NOMO-1 treated with dmso at 0.1 percent for 144 hours (cell line): ENCODE measurements at regions not wholly inside any gene's neighbourhood (a gene's known extent, or its start where the extent isn't known, plus 50 kb on each side); places are given as distances from the start of the nearest gene placed in this dataset.

ENCODE experiments used
- DNase-seq: peaks from one replicate; lab custom pipeline; 2025; ENCODE audit not compliant: unreplicated experiment; lab: John Stamatoyannopoulos, UW

DNA sequence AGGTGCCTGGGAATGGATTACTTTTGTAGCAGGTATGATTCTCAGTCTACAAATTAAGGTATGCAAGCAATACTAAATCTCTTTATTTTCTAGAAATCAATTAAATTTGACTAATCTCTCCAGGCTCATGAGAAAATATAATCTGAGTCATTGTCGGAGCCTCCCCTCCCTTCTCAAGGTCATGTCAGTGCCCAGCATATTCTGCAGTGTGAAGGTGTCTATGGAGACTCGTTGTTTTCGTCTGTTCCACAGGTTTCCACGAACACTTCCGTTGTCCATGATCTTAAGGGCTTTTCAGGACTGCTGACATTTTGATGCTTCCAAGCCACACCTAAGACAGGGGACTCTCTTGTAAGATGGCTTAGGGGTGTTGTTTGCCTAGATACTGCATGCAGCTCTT is 56.6 kb upstream of the SCOC start:
- DNase-seq, result no peak

DNA sequence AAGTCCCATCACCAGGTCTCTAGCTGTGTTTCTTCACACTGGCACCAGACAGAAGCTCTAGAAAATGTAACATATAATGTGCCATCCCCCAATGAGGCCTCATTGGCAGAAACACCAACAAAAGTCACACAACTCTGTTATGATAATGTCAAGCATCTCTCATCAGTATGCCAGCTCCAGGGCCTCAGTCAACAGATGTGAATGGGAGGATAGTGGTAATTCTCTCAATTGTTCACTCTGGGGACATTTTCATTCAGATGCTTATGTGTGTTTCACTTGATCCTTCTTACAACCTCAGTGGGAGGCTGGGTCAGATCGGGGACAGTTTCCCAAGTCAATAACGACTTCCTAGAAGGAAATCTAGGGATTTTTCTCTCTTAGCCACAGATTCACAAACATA is 57.5 kb upstream of the SCOC start:
- no peak for DNase-seq

DNA sequence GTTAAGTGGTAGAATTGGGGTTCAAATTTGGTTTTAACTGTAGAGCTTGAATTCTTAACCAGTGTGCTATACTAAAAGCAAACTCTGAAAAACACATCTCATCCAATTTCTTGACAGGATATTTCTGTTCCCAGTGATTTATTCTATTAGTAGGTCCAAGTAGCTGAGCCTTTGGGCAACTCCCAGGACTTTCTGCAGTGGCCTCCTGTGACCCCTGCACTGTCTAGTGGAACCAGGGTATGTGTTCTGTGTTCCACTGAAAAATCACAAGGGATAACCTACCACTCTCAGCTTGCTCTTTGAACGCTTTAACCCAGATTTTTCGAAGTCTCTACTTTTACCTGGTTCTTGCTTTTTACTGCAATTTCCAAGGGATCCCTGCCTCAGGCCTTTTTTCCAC is 58.0 kb upstream of the SCOC start:
- DNase-seq, result no peak

DNA sequence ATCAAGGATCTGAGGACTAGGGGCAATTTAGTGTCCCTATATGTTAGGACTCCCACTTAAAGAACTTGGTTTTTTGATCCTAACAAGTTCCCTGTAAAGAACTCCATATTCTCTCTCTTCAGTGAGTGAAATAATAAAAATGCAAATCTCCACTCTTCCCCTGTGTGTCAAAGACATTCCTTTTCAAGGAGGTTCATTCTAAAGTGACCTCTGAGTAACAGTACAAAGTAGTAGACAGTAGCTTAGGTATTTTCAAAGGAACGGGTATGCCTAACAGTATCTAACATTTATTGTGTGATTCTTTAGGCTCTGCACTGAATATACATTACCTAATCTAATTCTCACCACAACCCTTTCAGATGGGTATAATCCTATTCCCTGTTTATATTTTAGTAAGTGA is 58.4 kb upstream of the SCOC start:
- no peak for DNase-seq

DNA sequence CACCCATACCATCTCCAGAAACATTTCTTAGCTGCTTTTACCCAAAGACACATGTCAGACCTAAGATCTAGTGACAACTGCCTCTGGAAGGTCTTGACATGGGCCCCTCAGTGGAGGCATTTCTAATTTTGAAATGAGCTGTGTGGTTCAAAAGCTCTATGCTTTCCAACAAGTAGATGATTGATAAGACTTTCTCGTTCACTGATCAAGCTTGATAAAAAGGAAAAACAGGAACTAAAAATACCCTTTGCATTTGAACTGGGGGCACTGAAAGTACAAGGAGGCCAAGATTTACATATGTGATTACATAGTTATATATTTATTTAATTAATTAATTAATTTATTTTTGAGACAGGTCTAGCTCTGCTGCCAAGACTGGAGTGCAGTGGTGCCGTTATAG is 61.3 kb upstream of the SCOC start:
- no peak for DNase-seq

DNA sequence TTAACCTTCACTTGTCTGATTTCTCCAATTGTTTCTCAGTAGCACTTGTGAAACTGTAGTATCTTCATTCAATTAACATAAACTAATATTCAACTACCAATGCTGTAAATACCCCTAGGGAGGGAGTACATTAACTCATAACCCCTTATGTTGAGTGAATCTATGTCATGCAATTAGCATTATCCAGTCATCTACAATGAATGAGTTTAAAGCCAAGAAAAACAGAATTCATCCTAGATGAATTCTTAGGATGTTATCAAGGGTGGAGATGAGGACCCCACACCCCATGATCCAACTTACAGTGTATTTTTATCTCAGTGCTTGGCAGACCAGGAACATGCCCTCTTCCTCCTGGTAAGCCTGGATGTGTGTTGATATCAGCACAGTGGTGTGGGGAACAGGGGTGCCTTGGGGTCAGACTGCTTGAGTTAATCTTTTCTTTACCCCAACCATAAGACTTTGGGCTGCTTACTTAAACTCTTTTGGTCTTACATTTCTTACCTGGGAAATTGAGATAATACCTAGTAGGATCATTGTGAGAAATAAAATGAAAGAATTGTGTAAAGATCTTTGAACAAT is 62.1 kb upstream of the SCOC start:
- DNase-seq, result no peak

DNA sequence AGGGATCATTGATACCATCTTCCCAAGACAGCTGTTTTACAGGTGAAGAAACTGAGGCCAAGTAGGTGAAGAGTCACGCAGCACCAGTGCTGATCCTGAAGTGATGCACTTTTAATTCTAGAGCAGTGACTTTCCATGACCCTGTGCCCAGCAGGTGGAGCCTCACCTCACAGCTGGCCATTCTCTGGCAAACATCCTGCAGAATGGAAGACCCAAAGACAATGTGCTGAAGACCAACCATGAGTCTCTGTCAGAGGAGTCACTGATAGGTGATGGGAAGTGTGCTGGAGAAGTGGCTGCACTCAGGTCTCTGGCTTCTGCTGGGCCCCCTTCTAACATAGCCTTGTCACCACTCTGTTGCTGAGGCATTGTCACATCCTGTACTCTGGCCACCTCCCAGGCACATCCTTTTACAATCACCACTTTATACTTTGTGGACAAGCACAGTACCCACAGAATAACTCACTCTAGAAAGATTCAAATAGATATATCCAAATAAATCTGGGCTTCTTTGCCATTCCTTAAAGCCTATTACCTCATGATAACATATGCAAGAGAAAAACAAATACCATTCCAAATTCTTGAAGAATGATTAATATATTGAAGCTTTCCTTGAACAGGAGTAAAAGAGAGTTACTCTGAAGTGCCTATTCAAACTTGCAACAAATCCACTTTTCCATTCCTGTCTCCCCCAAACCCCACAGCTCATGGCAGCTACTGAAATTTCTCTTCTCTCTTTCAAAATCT is 64.1 kb upstream of the SCOC start:
- no peak for DNase-seq

DNA sequence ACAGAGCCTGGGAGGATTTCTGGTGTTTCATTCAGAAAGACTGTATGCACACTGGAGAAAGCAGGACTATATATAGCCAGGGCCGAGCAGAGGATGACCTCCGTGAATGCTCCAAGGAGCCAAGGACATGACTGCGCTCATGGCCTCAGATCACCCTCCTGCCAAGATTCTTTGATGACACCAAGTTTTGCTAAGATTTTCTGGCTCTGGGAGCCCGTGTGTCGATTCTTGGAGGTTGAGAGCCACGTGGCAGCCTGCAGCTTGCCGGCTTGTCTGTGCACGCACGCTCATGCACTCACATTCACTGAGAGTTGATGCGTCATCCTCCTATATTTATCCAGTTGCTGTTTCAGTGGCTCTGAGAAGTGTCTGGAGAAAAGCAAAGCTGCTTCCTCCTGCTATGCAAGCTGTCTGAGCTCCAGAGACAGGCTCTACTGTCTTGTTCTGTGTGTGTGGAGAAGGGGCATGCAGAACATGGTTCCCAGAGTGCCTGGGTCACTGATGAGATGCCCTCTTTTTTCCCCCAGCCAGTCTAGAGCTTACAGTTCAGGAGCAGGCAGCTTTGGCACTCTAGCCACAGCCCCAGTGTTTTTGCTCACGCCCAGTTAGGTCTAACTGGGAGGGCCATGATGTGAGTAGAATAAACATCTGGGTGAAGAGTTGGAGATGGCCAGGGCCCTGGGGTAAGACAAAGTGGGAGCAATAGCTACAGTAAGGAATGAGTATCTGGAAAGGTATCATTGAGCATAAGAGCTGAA is 64.9 kb upstream of the SCOC start:
- DNase-seq, result peak; percentile 74

DNA sequence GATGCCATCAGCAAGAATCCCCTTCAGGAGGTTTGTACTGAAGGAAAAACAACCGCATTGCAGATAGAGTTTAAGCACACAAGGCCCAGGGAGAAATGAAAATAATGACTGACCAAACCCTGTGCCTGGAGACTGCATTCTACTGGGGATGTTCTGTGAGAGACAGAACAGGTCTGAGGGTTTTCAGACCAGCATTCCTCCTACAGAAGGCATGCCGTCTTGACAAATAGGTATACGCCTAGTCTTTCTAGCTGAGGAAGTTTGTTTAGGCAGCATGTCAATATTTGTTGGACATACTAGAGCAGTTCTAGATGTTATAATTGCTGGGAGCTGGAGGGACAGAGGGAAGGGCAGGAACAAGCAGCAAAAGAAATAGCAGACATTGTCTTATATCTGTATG is 68.4 kb upstream of the SCOC start:
- no peak for DNase-seq

DNA sequence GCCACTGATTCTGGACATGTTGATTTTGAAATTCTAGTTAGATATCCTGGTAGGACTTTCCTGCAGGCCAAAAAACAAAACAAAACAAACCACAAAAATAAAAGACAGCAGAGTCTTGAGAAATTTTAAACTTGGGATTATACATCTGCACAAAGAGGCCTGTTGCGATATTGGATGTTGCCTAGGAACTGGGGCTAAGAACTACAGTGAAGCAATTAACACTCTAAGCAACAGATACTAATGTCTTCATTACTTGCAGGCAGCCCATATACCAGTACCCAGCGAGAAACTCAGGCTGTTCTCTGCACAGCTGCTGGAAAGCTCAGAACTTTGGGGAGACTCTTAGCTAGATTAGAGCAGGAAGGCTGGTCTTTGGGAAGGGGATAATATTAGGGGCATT is 69.1 kb upstream of the SCOC start:
- DNase-seq, result no peak

DNA sequence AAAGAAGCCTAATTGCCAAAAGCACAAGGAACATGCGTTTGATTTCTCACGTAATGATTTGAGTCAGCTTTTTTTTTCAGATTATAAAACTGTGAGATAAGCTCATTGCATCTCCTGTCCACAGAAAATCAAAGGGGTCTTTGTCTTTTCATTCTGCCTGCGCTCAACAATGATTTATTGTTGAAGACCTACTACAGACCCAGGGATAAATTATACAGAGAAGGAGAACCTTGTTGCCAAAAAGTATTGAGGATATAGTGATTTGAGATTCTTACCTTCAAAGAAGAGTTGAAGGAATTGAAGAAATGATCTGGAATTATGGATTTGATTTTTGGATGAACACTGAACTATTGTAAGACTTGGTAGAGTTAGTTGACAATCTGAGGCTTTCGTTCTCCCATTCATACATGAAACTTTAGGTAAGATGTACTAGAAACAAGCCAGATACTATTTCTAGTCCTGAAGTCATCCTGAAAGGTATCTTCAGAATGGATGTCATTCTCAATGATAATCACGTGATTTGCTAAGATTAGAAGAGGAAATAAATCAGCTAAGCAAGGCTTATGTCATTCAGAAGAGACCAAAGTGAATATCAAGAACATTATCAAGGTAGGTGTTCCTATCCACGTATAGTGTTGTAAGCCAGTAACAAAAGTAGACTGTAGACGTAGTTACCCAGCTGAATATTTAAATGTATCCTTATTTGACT is 71.1 kb upstream of the SCOC start:
- no peak for DNase-seq

DNA sequence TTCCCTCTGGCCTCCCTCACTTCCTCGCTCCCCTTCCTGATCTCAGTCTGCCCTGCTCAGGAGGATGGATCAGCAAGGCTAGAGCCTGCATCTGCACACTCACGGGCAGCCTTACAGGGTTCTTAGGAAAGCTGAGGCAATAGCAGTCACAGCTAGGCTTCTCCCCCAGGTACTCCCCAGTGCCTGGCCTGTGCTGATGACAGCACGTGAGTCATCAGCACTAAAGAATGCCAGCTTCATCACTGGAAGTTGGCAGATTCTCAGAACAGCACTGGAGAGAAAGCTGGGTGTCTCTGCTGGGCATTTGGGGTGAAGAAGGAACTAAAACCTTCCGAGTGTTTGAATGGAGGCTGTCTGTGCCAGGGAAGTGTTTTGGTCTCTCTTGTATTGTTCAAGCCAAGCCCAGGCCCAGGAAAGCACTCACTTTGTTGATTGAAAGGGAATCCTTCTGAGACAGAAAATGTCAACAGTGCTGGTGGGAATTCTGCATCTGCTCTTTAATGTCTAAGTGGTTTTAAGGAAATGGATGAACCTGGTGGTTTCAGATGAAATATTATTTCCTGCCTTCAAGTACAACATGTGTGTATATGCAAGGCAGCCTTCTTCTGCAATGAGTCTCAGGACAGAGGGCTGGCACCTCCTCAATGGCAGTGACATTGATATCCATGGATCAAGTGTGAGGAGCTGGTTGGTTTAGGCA is 73.0 kb upstream of the SCOC start:
- DNase-seq, result no peak

DNA sequence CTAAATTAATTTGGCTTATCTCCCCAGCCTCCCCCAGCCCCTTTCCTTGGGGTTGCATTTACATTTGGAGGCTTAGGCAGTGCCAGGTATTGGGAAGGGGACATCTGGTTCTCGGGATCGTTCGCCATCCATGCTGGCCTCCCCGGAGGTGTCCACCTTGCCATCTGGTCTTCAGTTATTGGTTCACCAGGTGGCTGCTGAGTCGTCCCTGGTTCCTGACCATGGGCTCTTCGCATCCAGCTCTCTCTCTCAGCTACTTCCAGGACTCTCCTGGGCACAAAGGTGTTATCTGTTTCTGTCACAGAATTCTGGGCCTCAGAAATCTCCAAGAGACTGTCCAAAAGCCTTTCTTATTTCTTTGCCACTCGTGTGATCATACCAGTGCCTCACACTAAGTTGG is 75.4 kb upstream of the SCOC start:
- no peak for DNase-seq

DNA sequence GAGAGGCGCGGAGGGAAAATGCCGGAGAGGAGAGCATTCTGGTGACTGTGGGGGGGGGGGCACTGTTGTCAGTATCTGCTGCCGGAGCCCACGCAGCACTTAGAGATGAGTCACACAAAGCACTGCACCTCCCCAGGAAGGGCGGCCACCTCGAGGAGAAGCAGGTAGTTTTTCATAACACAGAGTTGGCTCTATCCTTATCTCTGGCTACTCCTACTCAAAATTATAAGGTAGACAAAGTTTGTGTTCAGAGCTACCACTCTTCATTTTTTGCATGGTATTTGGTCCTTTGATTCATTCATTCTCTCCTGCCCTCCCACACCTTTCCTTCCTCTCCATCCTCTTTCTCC is 76.2 kb upstream of the SCOC start:
- no peak for DNase-seq

DNA sequence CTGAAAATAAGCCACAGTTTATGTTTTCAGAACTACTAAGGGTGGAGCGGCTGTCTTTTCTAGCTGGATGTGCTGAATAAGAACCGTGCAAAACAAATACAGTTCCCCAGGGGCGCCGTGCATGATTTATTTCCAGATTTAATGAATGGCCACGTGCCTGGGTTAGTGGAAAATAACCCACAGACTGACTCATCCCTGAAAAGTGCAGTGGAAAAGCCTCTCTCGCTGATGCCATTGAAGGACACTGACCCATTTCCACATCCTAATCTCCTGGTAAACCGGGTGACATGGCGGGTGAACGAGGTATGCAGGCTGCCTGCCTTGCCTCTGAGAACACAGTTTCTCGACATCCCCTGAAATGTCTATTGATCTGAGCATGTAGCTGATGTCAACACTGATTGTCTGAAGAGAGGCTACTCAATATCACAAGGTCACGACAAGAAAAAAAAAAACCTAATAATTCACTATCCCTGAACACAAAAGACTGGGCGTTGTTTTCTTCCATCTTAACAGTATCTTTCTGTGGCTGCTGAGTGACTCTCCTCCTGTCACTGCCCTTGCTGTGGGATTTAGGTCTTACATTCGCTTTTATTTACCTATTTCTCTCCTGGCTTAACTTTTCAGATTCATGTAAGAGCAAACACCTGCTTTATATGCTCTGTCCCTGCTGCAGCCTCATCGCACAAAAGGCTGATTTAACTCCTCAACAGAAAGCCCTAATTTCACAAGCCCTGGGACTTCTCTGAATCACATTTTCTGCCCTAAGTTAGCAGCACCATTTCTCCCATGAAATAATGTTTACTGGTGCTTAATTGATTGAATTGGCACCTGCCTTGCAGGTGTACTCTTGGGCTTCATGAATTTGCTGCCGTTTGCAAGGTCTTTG is 76.9 kb upstream of the SCOC start:
- DNase-seq, result no peak

DNA sequence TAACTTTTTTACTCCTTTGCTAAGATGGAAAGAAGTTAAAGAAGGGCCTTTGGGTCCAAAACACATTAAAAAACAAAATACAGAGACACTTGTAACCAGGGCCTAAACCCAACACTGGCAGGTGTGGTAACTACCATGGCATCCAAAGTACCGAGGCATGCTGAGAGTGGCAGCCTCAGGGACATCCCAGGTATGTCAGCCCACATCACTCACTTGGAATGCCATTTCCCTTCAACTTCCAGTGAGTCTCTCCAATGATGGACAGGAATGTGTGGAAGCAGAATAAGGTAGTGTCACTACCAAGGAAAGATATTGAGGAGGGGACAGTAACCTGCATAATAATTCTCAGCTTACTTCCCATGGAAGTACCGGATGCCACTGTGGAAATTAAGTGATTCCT is 79.5 kb upstream of the SCOC start:
- DNase-seq, result no peak

DNA sequence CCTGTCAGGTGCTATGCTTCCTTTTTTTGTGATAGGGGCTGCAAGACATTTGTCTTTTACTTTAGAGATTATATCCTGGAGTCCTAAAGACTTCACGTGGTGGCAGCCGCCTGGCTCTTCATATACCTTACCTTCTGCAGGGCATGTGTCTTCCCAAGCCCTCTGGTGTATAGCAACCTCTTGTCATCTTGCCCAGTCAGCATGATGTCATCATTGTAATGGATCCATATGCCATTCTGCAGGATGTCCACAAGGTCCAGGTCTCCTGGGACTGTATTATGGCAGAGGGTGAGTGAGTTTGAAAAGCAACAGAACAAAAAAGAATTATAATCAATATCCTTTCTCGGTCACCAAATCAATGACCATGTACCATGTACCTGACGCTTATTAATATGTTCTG is 82.2 kb upstream of the SCOC start:
- no peak for DNase-seq

DNA sequence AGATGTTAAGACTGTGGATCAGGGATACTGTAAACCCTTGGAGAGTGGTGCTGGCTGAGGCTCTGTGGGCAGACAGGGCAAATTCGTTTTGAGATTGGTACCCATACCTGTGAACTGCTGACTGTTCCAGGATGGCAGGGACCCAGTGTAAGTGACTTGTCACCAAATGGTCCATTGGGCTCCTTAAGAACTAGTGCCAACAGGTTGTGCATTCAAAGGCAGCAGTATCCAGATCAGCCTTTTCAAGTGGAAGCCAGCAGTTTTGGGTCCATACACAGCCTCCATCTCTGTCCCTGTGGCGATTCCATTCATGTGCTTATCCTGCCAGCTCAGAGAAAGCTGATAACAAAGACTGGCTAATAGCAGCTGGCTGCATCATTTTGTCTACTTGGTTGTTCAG is 84.0 kb upstream of the SCOC start:
- DNase-seq, result no peak

DNA sequence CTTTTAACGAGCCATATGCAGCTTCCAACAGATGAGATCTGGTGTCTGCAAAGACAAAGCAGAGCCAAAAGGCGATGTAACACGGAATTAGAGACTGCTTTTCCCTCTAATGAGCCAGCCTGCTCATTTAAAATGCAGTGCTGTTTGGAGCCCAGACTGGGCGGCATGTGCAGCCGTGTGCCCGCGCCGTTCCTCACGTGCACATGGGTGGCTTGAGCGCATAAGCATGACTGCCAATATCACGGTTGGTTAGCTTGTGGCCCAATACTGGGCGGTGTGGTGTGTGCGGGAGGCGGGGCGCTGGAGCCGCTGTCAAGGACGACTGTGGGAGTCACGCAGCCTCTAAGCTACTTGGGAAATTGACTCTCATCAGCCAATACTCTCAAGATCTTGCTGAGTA is 87.0 kb upstream of the SCOC start:
- no peak for DNase-seq

DNA sequence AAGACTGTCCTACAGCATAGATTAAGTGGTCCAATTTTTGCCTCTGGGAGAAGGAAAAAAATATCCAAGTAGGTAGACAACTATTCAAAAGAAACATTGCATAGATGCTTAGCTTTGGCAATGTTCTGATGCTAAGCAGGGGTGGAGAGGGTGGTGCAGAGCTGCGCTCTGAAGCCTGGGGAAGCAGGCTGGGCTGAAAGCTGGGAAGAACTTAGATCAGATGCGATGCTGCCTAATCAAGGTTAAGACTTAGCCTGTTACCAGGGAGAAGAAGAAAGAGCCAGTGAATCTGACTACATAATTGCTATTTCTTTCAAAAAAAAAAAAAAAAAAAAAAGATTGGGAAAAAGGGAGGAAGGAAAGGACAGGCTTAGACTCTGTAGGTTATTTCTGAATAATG is 89.0 kb upstream of the SCOC start:
- DNase-seq, result no peak
